GM19438 (cell line): ENCODE measurements at regions not wholly inside any gene's neighbourhood (a gene's known extent, or its start where the extent isn't known, plus 50 kb on each side); places are given as distances from the start of the nearest gene placed in this dataset.
"Not testable (repeated sequence)": the region's sequence is repeated elsewhere in the genome, so short reads cannot be mapped to it uniquely, and the experiment has no call there.

Experiments
- ATAC-seq: cut with Tn5 transposase; IDR thresholded peaks from one replicate; pipeline ENCODE4 v1.9.1; 2021; ENCODE audit warnings: low read depth; ENCODE audit not compliant: unreplicated experiment

GRCh38 chr7:131689662-131690234 is 133.3 kb upstream of the PODXL start:
- no peak for ATAC-seq

GRCh38 chr7:131688738-131689661 is 132.6 kb upstream of the PODXL start:
- ATAC-seq: no peak

- no peak for ATAC-seq
Measured at GRCh38 chr7:131687296-131687695, 130.9 kb upstream of the PODXL start.

GRCh38 chr7:131686833-131687232 is 130.4 kb upstream of the PODXL start:
- no peak for ATAC-seq

- ATAC-seq: peak; percentile 94
Measured at GRCh38 chr7:131683536-131684125, 127.2 kb upstream of the PODXL start.

GRCh38 chr7:131681961-131682360 is 125.5 kb upstream of the PODXL start:
- no peak for ATAC-seq

GRCh38 chr7:131679071-131679470 is 122.6 kb upstream of the PODXL start:
- not testable (repeated sequence) for ATAC-seq

- ATAC-seq: not testable (repeated sequence)
Measured at GRCh38 chr7:131676850-131677249, 120.4 kb upstream of the PODXL start.

- no peak for ATAC-seq
Measured at GRCh38 chr7:131674131-131674530, 117.7 kb upstream of the PODXL start.

- no peak for ATAC-seq
Measured at GRCh38 chr7:131673576-131673975, 117.1 kb upstream of the PODXL start.

- no peak for ATAC-seq
Measured at GRCh38 chr7:131670406-131670805, 114.0 kb upstream of the PODXL start.

GRCh38 chr7:131667699-131668098 is 111.3 kb upstream of the PODXL start:
- ATAC-seq: no peak

- ATAC-seq: no peak
Measured at GRCh38 chr7:131665021-131665420, 108.6 kb upstream of the PODXL start.

GRCh38 chr7:131664570-131664969 is 108.1 kb upstream of the PODXL start:
- no peak for ATAC-seq

GRCh38 chr7:131662301-131662873 is 106.0 kb upstream of the PODXL start:
- ATAC-seq: not testable (repeated sequence)

- ATAC-seq: no peak
Measured at GRCh38 chr7:131657881-131658280, 101.5 kb upstream of the PODXL start.

- ATAC-seq: no peak
Measured at GRCh38 chr7:131656980-131657723, 100.7 kb upstream of the PODXL start.

- no peak for ATAC-seq
Measured at GRCh38 chr7:131655866-131656265, 99.4 kb upstream of the PODXL start.

GRCh38 chr7:131655447-131655846 is 99.0 kb upstream of the PODXL start:
- no peak for ATAC-seq

GRCh38 chr7:131654668-131655326 is 98.4 kb upstream of the PODXL start:
- no peak for ATAC-seq
